ENCODE measurements at regions not wholly inside any gene's neighbourhood (a gene's known extent, or its start where the extent isn't known, plus 50 kb on each side); places are given as distances from the start of the nearest gene placed in this dataset.

- DNase-seq (ENCODE audit: low read depth in 2 of 2) = no peak
Observed at GRCh38 chr1:193807208-193807607, 620.8 kb upstream of the B3GALT2 start.

- no peak for DNase-seq (ENCODE audit: low read depth in 2 of 2)
Observed at GRCh38 chr1:193806079-193807048, 620.0 kb upstream of the B3GALT2 start.

- DNase-seq (ENCODE audit: low read depth in 2 of 2) = peak; percentile 17 to 20
Observed at GRCh38 chr1:193799948-193800690, 613.7 kb upstream of the B3GALT2 start.

- DNase-seq (ENCODE audit: low read depth in 2 of 2) = no peak
Observed at GRCh38 chr1:193799371-193799770, 613.0 kb upstream of the B3GALT2 start.

- no peak for DNase-seq (ENCODE audit: low read depth in 2 of 2)
Observed at GRCh38 chr1:193794239-193794638, 607.8 kb upstream of the B3GALT2 start.

GRCh38 chr1:193791746-193792145, 605.3 kb upstream of the B3GALT2 start:
- DNase-seq (ENCODE audit: low read depth in 2 of 2) = no peak

- DNase-seq (ENCODE audit: low read depth in 2 of 2) = no peak
Observed at GRCh38 chr1:193787061-193787460, 600.6 kb upstream of the B3GALT2 start.

GRCh38 chr1:193785850-193786420, 599.5 kb upstream of the B3GALT2 start:
- DNase-seq (ENCODE audit: low read depth in 2 of 2) = no peak

GRCh38 chr1:193774536-193775323, 588.3 kb upstream of the B3GALT2 start:
- no peak for DNase-seq (ENCODE audit: low read depth in 2 of 2)

- DNase-seq (ENCODE audit: low read depth in 2 of 2) = no peak
Observed at GRCh38 chr1:193771596-193771995, 585.2 kb upstream of the B3GALT2 start.

GRCh38 chr1:193769651-193770050, 583.2 kb upstream of the B3GALT2 start:
- no peak for DNase-seq (ENCODE audit: low read depth in 2 of 2)

- DNase-seq (ENCODE audit: low read depth in 2 of 2) = no peak
Observed at GRCh38 chr1:193767886-193768285, 581.5 kb upstream of the B3GALT2 start.

GRCh38 chr1:193766329-193766728, 579.9 kb upstream of the B3GALT2 start:
- no peak for DNase-seq (ENCODE audit: low read depth in 2 of 2)

GRCh38 chr1:193763266-193763665, 576.9 kb upstream of the B3GALT2 start:
- peak; percentile 15 to 19 for DNase-seq (ENCODE audit: low read depth in 2 of 2)

GRCh38 chr1:193762236-193762635, 575.8 kb upstream of the B3GALT2 start:
- DNase-seq (ENCODE audit: low read depth in 2 of 2) = no peak

GRCh38 chr1:193755441-193755840, 569.0 kb upstream of the B3GALT2 start:
- DNase-seq (ENCODE audit: low read depth in 2 of 2) = no peak

- no peak for DNase-seq (ENCODE audit: low read depth in 2 of 2)
Observed at GRCh38 chr1:193754732-193755427, 568.5 kb upstream of the B3GALT2 start.

GRCh38 chr1:193754151-193754550, 567.7 kb upstream of the B3GALT2 start:
- no peak for DNase-seq (ENCODE audit: low read depth in 2 of 2)

GRCh38 chr1:193753038-193753756, 566.8 kb upstream of the B3GALT2 start:
- DNase-seq (ENCODE audit: low read depth in 2 of 2) = no peak

GRCh38 chr1:193749868-193750267, 563.5 kb upstream of the B3GALT2 start:
- no peak for DNase-seq (ENCODE audit: low read depth in 2 of 2)
